Fibroblast of lung (primary cell): ENCODE measurements at regions not wholly inside any gene's neighbourhood (a gene's known extent, or its start where the extent isn't known, plus 50 kb on each side); places are given as distances from the start of the nearest gene placed in this dataset.

Source experiments
- CTCF ChIP-seq, 2 donors: IDR thresholded peaks in 1 of 2; conservative IDR thresholded peaks in 1 of 2; 1 replicate in 1 of 2; 2 replicates in 1 of 2; pipeline ENCODE4 v1.5.1; 2011 to 2012; ENCODE audit warnings: low read length in 2 of 2, control low read depth in 1 of 2, inconsistent platforms in 1 of 2, low read depth in 1 of 2, mild to moderate bottlenecking in 1 of 2
- EZH2 ChIP-seq: IDR thresholded peaks from 2 replicates; pipeline ENCODE4 v1.5.1; 2012; ENCODE audit warnings: low read length, control low read depth, mild to moderate bottlenecking; ENCODE audit errors: missing control alignments

GRCh38 chr11:71343828-71344400, 91.5 kb upstream of the SHANK2 start:
- no peak for TF ChIP-seq CTCF (conservative IDR thresholded peaks at IDR 0.05 in 1 of 2, IDR thresholded peaks at IDR 0.05 in 1 of 2; ENCODE audit: low read depth in 1 of 2, low read length in 2 of 2)
- no peak for TF ChIP-seq EZH2
